ENCODE measurements at regions not wholly inside any gene's neighbourhood (a gene's known extent, or its start where the extent isn't known, plus 50 kb on each side); places are given as distances from the start of the nearest gene placed in this dataset.

- Histone ChIP-seq H3K4me3 (ENCODE audit: low read length) (no peak overlapping the region), H3K36me3 (ENCODE audit: control insufficient read depth, insufficient read depth, low read length) (no peaks in the 10 kb centered on the region), H3K4me1 (ENCODE audit: control insufficient read depth, insufficient read depth, low read length) (no peaks in the 10 kb centered on the region), H3K9me3 (replicated peaks; ENCODE audit: control insufficient read depth, low read depth, low read length) (no peaks in the 10 kb centered on the region), H3K27ac (ENCODE audit: low read length) (no peak overlapping the region), H3K27me3 (ENCODE audit: control insufficient read depth, insufficient read depth, low read length) (no peaks in the 10 kb centered on the region)
- no peak for DNase-seq
- no CpG with 5 or more reads among the region's 1 CpG for WGBS (ENCODE audit: insufficient coverage)
These were observed 382.9 kb downstream of the HNRNPD start for GRCh38 chr4:81990898-81991297.

GRCh38 chr4:81990211-81990610 is 383.6 kb downstream of the HNRNPD start:
- H3K36me3 ChIP-seq (ENCODE audit: control insufficient read depth, insufficient read depth, low read length): no peaks in the 10 kb centered on the region
- H3K4me1 ChIP-seq (ENCODE audit: control insufficient read depth, insufficient read depth, low read length): no peaks in the 10 kb centered on the region
- WGBS (ENCODE audit: insufficient coverage): 40% methylated on average over 1 of the region's 4 CpGs
- no peak overlapping the region for H3K27ac ChIP-seq (ENCODE audit: low read length)
- no peak for DNase-seq
- no peak overlapping the region for H3K4me3 ChIP-seq (ENCODE audit: low read length)
- H3K27me3 ChIP-seq (ENCODE audit: control insufficient read depth, insufficient read depth, low read length): no peaks in the 10 kb centered on the region
- no peaks in the 10 kb centered on the region for H3K9me3 ChIP-seq (replicated peaks; ENCODE audit: control insufficient read depth, low read depth, low read length)

GRCh38 chr4:81989202-81989601 is 384.6 kb downstream of the HNRNPD start:
- Histone ChIP-seq H3K4me3 (ENCODE audit: low read length) (no peak overlapping the region), H3K27me3 (ENCODE audit: control insufficient read depth, insufficient read depth, low read length) (no peaks in the 10 kb centered on the region), H3K4me1 (ENCODE audit: control insufficient read depth, insufficient read depth, low read length) (no peaks in the 10 kb centered on the region), H3K36me3 (ENCODE audit: control insufficient read depth, insufficient read depth, low read length) (no peaks in the 10 kb centered on the region), H3K27ac (ENCODE audit: low read length) (no peak overlapping the region), H3K9me3 (replicated peaks; ENCODE audit: control insufficient read depth, low read depth, low read length) (no peaks in the 10 kb centered on the region)
- DNase-seq: no peak
- no CpG with 5 or more reads among the region's 1 CpG for WGBS (ENCODE audit: insufficient coverage)

GRCh38 chr4:81988178-81988577 is 385.6 kb downstream of the HNRNPD start:
- DNase-seq: no peak
- Histone ChIP-seq H3K36me3 (ENCODE audit: control insufficient read depth, insufficient read depth, low read length) (no peaks in the 10 kb centered on the region), H3K27me3 (ENCODE audit: control insufficient read depth, insufficient read depth, low read length) (no peaks in the 10 kb centered on the region), H3K9me3 (replicated peaks; ENCODE audit: control insufficient read depth, low read depth, low read length) (no peaks in the 10 kb centered on the region), H3K27ac (ENCODE audit: low read length) (no peak overlapping the region), H3K4me3 (ENCODE audit: low read length) (no peak overlapping the region), H3K4me1 (ENCODE audit: control insufficient read depth, insufficient read depth, low read length) (no peaks in the 10 kb centered on the region)
- 73% methylated on average over 1 of the region's 4 CpGs for WGBS (ENCODE audit: insufficient coverage)

- H3K36me3 ChIP-seq (ENCODE audit: control insufficient read depth, insufficient read depth, low read length): no peaks in the 10 kb centered on the region
- H3K27me3 ChIP-seq (ENCODE audit: control insufficient read depth, insufficient read depth, low read length): no peaks in the 10 kb centered on the region
- no CpG with 5 or more reads among the region's 3 CpGs for WGBS (ENCODE audit: insufficient coverage)
- H3K4me1 ChIP-seq (ENCODE audit: control insufficient read depth, insufficient read depth, low read length): no peaks in the 10 kb centered on the region
- H3K4me3 ChIP-seq (ENCODE audit: low read length): no peak overlapping the region
- no peak overlapping the region for H3K27ac ChIP-seq (ENCODE audit: low read length)
- DNase-seq: no peak
- H3K9me3 ChIP-seq (replicated peaks; ENCODE audit: control insufficient read depth, low read depth, low read length): no peaks in the 10 kb centered on the region
These were observed 389.0 kb downstream of the HNRNPD start for GRCh38 chr4:81984746-81985145.

- Histone ChIP-seq H3K4me3 (ENCODE audit: low read length) (no peak overlapping the region), H3K36me3 (ENCODE audit: control insufficient read depth, insufficient read depth, low read length) (no peaks in the 10 kb centered on the region), H3K27ac (ENCODE audit: low read length) (no peak overlapping the region), H3K27me3 (ENCODE audit: control insufficient read depth, insufficient read depth, low read length) (no peaks in the 10 kb centered on the region), H3K4me1 (ENCODE audit: control insufficient read depth, insufficient read depth, low read length) (no peaks in the 10 kb centered on the region), H3K9me3 (replicated peaks; ENCODE audit: control insufficient read depth, low read depth, low read length) (no peaks in the 10 kb centered on the region)
- DNase-seq: no peak
- no CpG with 5 or more reads among the region's 2 CpGs for WGBS (ENCODE audit: insufficient coverage)
These were observed 390.8 kb downstream of the HNRNPD start for GRCh38 chr4:81982846-81983540.

GRCh38 chr4:81981218-81981617 is 392.6 kb downstream of the HNRNPD start:
- Histone ChIP-seq H3K4me1 (ENCODE audit: control insufficient read depth, insufficient read depth, low read length) (no peaks in the 10 kb centered on the region), H3K9me3 (replicated peaks; ENCODE audit: control insufficient read depth, low read depth, low read length) (no peaks in the 10 kb centered on the region), H3K36me3 (ENCODE audit: control insufficient read depth, insufficient read depth, low read length) (no peaks in the 10 kb centered on the region), H3K27me3 (ENCODE audit: control insufficient read depth, insufficient read depth, low read length) (no peaks in the 10 kb centered on the region), H3K4me3 (ENCODE audit: low read length) (no peak overlapping the region), H3K27ac (ENCODE audit: low read length) (no peak overlapping the region)
- DNase-seq: no peak
- 80% methylated on average over 2 of the region's 3 CpGs for WGBS (ENCODE audit: insufficient coverage)

- H3K36me3 ChIP-seq (ENCODE audit: control insufficient read depth, insufficient read depth, low read length): no peaks in the 10 kb centered on the region
- H3K9me3 ChIP-seq (replicated peaks; ENCODE audit: control insufficient read depth, low read depth, low read length): no peaks in the 10 kb centered on the region
- H3K4me1 ChIP-seq (ENCODE audit: control insufficient read depth, insufficient read depth, low read length): no peaks in the 10 kb centered on the region
- DNase-seq: no peak
- no peak overlapping the region for H3K4me3 ChIP-seq (ENCODE audit: low read length)
- no peak overlapping the region for H3K27ac ChIP-seq (ENCODE audit: low read length)
- no CpG with 5 or more reads among the region's 1 CpG for WGBS (ENCODE audit: insufficient coverage)
- H3K27me3 ChIP-seq (ENCODE audit: control insufficient read depth, insufficient read depth, low read length): no peaks in the 10 kb centered on the region
These were observed 399.3 kb downstream of the HNRNPD start for GRCh38 chr4:81974523-81974922.

- no peaks in the 10 kb centered on the region for H3K4me1 ChIP-seq (ENCODE audit: control insufficient read depth, insufficient read depth, low read length)
- WGBS (ENCODE audit: insufficient coverage): 86% methylated on average over 2 of the region's 4 CpGs
- H3K36me3 ChIP-seq (ENCODE audit: control insufficient read depth, insufficient read depth, low read length): no peaks in the 10 kb centered on the region
- H3K9me3 ChIP-seq (replicated peaks; ENCODE audit: control insufficient read depth, low read depth, low read length): no peaks in the 10 kb centered on the region
- no peaks in the 10 kb centered on the region for H3K27me3 ChIP-seq (ENCODE audit: control insufficient read depth, insufficient read depth, low read length)
- no peak overlapping the region for H3K4me3 ChIP-seq (ENCODE audit: low read length)
- H3K27ac ChIP-seq (ENCODE audit: low read length): no peak overlapping the region
- DNase-seq: no peak
These were observed 402.0 kb downstream of the HNRNPD start for GRCh38 chr4:81971637-81972381.

GRCh38 chr4:81971061-81971460 is 402.7 kb downstream of the HNRNPD start:
- no peak overlapping the region for H3K27ac ChIP-seq (ENCODE audit: low read length)
- H3K4me3 ChIP-seq (ENCODE audit: low read length): no peak overlapping the region
- 100% methylated on average over 1 of the region's 1 CpG for WGBS (ENCODE audit: insufficient coverage)
- H3K4me1 ChIP-seq (ENCODE audit: control insufficient read depth, insufficient read depth, low read length): no peaks in the 10 kb centered on the region
- H3K27me3 ChIP-seq (ENCODE audit: control insufficient read depth, insufficient read depth, low read length): no peaks in the 10 kb centered on the region
- H3K36me3 ChIP-seq (ENCODE audit: control insufficient read depth, insufficient read depth, low read length): no peaks in the 10 kb centered on the region
- no peaks in the 10 kb centered on the region for H3K9me3 ChIP-seq (replicated peaks; ENCODE audit: control insufficient read depth, low read depth, low read length)
- DNase-seq: no peak
